NCI-H2196 treated with DMSO at 0.1 percent for 48 hours (cell line): ENCODE measurements at regions not wholly inside any gene's neighbourhood (a gene's known extent, or its start where the extent isn't known, plus 50 kb on each side); places are given as distances from the start of the nearest gene placed in this dataset.
"Not testable (repeated sequence)": the region's sequence is repeated elsewhere in the genome, so short reads cannot be mapped to it uniquely, and the experiment has no call there.

Source experiments
- DNase-seq: peaks from one replicate; lab custom pipeline; 2025; ENCODE audit not compliant: unreplicated experiment; lab: John Stamatoyannopoulos, UW

- DNase-seq: no peak
Observed at GRCh38 chr3:82521657-82522056, 760.2 kb upstream of the GBE1 start.

GRCh38 chr3:82520846-82521245 is 759.4 kb upstream of the GBE1 start:
- DNase-seq: no peak

- DNase-seq: no peak
Observed at GRCh38 chr3:82509951-82510603, 748.6 kb upstream of the GBE1 start.

- no peak for DNase-seq
Observed at GRCh38 chr3:82509106-82509842, 747.8 kb upstream of the GBE1 start.

GRCh38 chr3:82506204-82506603 is 744.8 kb upstream of the GBE1 start:
- no peak for DNase-seq

GRCh38 chr3:82505079-82505756 is 743.8 kb upstream of the GBE1 start:
- DNase-seq: no peak

GRCh38 chr3:82498186-82498585 is 736.7 kb upstream of the GBE1 start:
- no peak for DNase-seq

- DNase-seq: no peak
Observed at GRCh38 chr3:82496890-82497560, 735.6 kb upstream of the GBE1 start.

GRCh38 chr3:82495655-82496054 is 734.2 kb upstream of the GBE1 start:
- no peak for DNase-seq

- DNase-seq: no peak
Observed at GRCh38 chr3:82494977-82495489, 733.6 kb upstream of the GBE1 start.

GRCh38 chr3:82493858-82494257 is 732.4 kb upstream of the GBE1 start:
- no peak for DNase-seq

- DNase-seq: no peak
Observed at GRCh38 chr3:82475306-82475705, 713.9 kb upstream of the GBE1 start.

- no peak for DNase-seq
Observed at GRCh38 chr3:82474711-82475110, 713.3 kb upstream of the GBE1 start.

- no peak for DNase-seq
Observed at GRCh38 chr3:82473864-82474541, 712.6 kb upstream of the GBE1 start.

GRCh38 chr3:82467051-82467450 is 705.6 kb upstream of the GBE1 start:
- no peak for DNase-seq

GRCh38 chr3:82462977-82463376 is 701.5 kb upstream of the GBE1 start:
- DNase-seq: no peak

- DNase-seq: no peak
Observed at GRCh38 chr3:82461049-82461889, 699.8 kb upstream of the GBE1 start.

- DNase-seq: no peak
Observed at GRCh38 chr3:82448320-82448719, 686.9 kb upstream of the GBE1 start.

- DNase-seq: not testable (repeated sequence)
Observed at GRCh38 chr3:82428821-82429220, 667.4 kb upstream of the GBE1 start.

GRCh38 chr3:82424031-82424339 is 662.5 kb upstream of the GBE1 start:
- DNase-seq: no peak
